H1 (cell line): ENCODE measurements at regions not wholly inside any gene's neighbourhood (a gene's known extent, or its start where the extent isn't known, plus 50 kb on each side); places are given as distances from the start of the nearest gene placed in this dataset.

Experiments used
- JUN ChIP-seq: IDR thresholded peaks from 2 replicates; pipeline ENCODE4 v1.6.1; 2011; ENCODE audit warnings: low read depth, mild to moderate bottlenecking, improper control_type of control experiment, low read length
- KDM1A ChIP-seq: fragments of 200-600, 300-600 bp; sonication (generic); IDR thresholded peaks from 2 replicates; pipeline ENCODE4 v1.7.1; 2016; ENCODE audit warnings: mild to moderate bottlenecking, low read length, borderline replicate concordance
- SAP30 ChIP-seq: fragments of 300-600 bp; sonication (generic); IDR thresholded peaks from 2 replicates; pipeline ENCODE4 v1.7.1; 2012; ENCODE audit warnings: low read length, moderate library complexity, mild to moderate bottlenecking, inconsistent platforms; ENCODE audit not compliant: insufficient read depth, insufficient replicate concordance
- TF ChIP-seq, protein P1 (sequence below): fragments of 300-600 bp; sonication (generic); IDR thresholded peaks from 2 replicates; pipeline ENCODE4 v1.7.1; 2012; ENCODE audit warnings: low read length, moderate library complexity, mild to moderate bottlenecking, inconsistent platforms; ENCODE audit not compliant: insufficient replicate concordance

GRCh38 chr5:175168882-175169507, 275.0 kb downstream of the DRD1 start (continued):
- TF ChIP-seq, protein P1, sequence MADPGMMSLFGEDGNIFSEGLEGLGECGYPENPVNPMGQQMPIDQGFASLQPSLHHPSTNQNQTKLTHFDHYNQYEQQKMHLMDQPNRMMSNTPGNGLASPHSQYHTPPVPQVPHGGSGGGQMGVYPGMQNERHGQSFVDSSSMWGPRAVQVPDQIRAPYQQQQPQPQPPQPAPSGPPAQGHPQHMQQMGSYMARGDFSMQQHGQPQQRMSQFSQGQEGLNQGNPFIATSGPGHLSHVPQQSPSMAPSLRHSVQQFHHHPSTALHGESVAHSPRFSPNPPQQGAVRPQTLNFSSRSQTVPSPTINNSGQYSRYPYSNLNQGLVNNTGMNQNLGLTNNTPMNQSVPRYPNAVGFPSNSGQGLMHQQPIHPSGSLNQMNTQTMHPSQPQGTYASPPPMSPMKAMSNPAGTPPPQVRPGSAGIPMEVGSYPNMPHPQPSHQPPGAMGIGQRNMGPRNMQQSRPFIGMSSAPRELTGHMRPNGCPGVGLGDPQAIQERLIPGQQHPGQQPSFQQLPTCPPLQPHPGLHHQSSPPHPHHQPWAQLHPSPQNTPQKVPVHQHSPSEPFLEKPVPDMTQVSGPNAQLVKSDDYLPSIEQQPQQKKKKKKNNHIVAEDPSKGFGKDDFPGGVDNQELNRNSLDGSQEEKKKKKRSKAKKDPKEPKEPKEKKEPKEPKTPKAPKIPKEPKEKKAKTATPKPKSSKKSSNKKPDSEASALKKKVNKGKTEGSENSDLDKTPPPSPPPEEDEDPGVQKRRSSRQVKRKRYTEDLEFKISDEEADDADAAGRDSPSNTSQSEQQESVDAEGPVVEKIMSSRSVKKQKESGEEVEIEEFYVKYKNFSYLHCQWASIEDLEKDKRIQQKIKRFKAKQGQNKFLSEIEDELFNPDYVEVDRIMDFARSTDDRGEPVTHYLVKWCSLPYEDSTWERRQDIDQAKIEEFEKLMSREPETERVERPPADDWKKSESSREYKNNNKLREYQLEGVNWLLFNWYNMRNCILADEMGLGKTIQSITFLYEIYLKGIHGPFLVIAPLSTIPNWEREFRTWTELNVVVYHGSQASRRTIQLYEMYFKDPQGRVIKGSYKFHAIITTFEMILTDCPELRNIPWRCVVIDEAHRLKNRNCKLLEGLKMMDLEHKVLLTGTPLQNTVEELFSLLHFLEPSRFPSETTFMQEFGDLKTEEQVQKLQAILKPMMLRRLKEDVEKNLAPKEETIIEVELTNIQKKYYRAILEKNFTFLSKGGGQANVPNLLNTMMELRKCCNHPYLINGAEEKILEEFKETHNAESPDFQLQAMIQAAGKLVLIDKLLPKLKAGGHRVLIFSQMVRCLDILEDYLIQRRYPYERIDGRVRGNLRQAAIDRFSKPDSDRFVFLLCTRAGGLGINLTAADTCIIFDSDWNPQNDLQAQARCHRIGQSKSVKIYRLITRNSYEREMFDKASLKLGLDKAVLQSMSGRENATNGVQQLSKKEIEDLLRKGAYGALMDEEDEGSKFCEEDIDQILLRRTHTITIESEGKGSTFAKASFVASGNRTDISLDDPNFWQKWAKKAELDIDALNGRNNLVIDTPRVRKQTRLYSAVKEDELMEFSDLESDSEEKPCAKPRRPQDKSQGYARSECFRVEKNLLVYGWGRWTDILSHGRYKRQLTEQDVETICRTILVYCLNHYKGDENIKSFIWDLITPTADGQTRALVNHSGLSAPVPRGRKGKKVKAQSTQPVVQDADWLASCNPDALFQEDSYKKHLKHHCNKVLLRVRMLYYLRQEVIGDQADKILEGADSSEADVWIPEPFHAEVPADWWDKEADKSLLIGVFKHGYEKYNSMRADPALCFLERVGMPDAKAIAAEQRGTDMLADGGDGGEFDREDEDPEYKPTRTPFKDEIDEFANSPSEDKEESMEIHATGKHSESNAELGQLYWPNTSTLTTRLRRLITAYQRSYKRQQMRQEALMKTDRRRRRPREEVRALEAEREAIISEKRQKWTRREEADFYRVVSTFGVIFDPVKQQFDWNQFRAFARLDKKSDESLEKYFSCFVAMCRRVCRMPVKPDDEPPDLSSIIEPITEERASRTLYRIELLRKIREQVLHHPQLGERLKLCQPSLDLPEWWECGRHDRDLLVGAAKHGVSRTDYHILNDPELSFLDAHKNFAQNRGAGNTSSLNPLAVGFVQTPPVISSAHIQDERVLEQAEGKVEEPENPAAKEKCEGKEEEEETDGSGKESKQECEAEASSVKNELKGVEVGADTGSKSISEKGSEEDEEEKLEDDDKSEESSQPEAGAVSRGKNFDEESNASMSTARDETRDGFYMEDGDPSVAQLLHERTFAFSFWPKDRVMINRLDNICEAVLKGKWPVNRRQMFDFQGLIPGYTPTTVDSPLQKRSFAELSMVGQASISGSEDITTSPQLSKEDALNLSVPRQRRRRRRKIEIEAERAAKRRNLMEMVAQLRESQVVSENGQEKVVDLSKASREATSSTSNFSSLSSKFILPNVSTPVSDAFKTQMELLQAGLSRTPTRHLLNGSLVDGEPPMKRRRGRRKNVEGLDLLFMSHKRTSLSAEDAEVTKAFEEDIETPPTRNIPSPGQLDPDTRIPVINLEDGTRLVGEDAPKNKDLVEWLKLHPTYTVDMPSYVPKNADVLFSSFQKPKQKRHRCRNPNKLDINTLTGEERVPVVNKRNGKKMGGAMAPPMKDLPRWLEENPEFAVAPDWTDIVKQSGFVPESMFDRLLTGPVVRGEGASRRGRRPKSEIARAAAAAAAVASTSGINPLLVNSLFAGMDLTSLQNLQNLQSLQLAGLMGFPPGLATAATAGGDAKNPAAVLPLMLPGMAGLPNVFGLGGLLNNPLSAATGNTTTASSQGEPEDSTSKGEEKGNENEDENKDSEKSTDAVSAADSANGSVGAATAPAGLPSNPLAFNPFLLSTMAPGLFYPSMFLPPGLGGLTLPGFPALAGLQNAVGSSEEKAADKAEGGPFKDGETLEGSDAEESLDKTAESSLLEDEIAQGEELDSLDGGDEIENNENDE: no peak
- no peak for TF ChIP-seq SAP30
- no peak for TF ChIP-seq KDM1A
- no peak for TF ChIP-seq JUN
- TF ChIP-seq, all 59 proteins: peak for 0
